Pulmonary artery endothelial cell (primary cell): ENCODE measurements at regions not wholly inside any gene's neighbourhood (a gene's known extent, or its start where the extent isn't known, plus 50 kb on each side); places are given as distances from the start of the nearest gene placed in this dataset.
"Not testable (repeated sequence)": the region's sequence is repeated elsewhere in the genome, so short reads cannot be mapped to it uniquely, and the experiment has no call there.

Source experiments
- DNase-seq: peaks from one replicate; pipeline ENCODE4 v3.0.0-alpha.2; 2011; ENCODE audit warnings: low read depth, low spot score

GRCh38 chr6:121594053-121594452 is 158.6 kb downstream of the GJA1 start:
- no peak for DNase-seq

- DNase-seq: no peak
Measured at GRCh38 chr6:121595646-121596045, 160.2 kb downstream of the GJA1 start.

- no peak for DNase-seq
Measured at GRCh38 chr6:121596441-121596840, 161.0 kb downstream of the GJA1 start.

- no peak for DNase-seq
Measured at GRCh38 chr6:121597654-121598053, 162.2 kb downstream of the GJA1 start.

GRCh38 chr6:121599331-121599730 is 163.9 kb downstream of the GJA1 start:
- DNase-seq: not testable (repeated sequence)

GRCh38 chr6:121600389-121601168 is 165.1 kb downstream of the GJA1 start:
- DNase-seq: no peak

- no peak for DNase-seq
Measured at GRCh38 chr6:121603486-121603885, 168.0 kb downstream of the GJA1 start.

- DNase-seq: no peak
Measured at GRCh38 chr6:121607721-121608120, 172.3 kb downstream of the GJA1 start.

GRCh38 chr6:121608270-121608669 is 172.8 kb downstream of the GJA1 start:
- DNase-seq: no peak

GRCh38 chr6:121609281-121609680 is 173.8 kb downstream of the GJA1 start:
- no peak for DNase-seq

GRCh38 chr6:121612927-121613326 is 177.5 kb downstream of the GJA1 start:
- no peak for DNase-seq

- DNase-seq: no peak
Measured at GRCh38 chr6:121614115-121614514, 178.7 kb downstream of the GJA1 start.

GRCh38 chr6:121615493-121615892 is 180.0 kb downstream of the GJA1 start:
- no peak for DNase-seq

- no peak for DNase-seq
Measured at GRCh38 chr6:121616406-121616805, 181.0 kb downstream of the GJA1 start.

GRCh38 chr6:121617388-121617787 is 181.9 kb downstream of the GJA1 start:
- DNase-seq: no peak

- DNase-seq: no peak
Measured at GRCh38 chr6:121619013-121619412, 183.6 kb downstream of the GJA1 start.

- DNase-seq: no peak
Measured at GRCh38 chr6:121619987-121620740, 184.7 kb downstream of the GJA1 start.

GRCh38 chr6:121627761-121628160 is 192.3 kb downstream of the GJA1 start:
- DNase-seq: no peak

GRCh38 chr6:121630716-121631115 is 195.3 kb downstream of the GJA1 start:
- DNase-seq: peak; percentile 57

- DNase-seq: not testable (repeated sequence)
Measured at GRCh38 chr6:121631752-121632151, 196.3 kb downstream of the GJA1 start.

- no peak for DNase-seq
Measured at GRCh38 chr6:121633309-121633708, 197.9 kb downstream of the GJA1 start.

- DNase-seq: not testable (repeated sequence)
Measured at GRCh38 chr6:121634586-121634985, 199.1 kb downstream of the GJA1 start.

GRCh38 chr6:121635355-121635754 is 199.9 kb downstream of the GJA1 start:
- no peak for DNase-seq
